HG03039 (cell line): ENCODE measurements at regions not wholly inside any gene's neighbourhood (a gene's known extent, or its start where the extent isn't known, plus 50 kb on each side); places are given as distances from the start of the nearest gene placed in this dataset.
A peak's percentile ranks its signal among the peaks of the same experiment; 100 is the strongest.

Experiments used
- ATAC-seq: cut with Tn5 transposase; IDR thresholded peaks from one replicate; pipeline ENCODE4 v1.9.1; 2021; ENCODE audit warnings: mild to moderate bottlenecking, moderate library complexity; ENCODE audit not compliant: unreplicated experiment

DNA sequence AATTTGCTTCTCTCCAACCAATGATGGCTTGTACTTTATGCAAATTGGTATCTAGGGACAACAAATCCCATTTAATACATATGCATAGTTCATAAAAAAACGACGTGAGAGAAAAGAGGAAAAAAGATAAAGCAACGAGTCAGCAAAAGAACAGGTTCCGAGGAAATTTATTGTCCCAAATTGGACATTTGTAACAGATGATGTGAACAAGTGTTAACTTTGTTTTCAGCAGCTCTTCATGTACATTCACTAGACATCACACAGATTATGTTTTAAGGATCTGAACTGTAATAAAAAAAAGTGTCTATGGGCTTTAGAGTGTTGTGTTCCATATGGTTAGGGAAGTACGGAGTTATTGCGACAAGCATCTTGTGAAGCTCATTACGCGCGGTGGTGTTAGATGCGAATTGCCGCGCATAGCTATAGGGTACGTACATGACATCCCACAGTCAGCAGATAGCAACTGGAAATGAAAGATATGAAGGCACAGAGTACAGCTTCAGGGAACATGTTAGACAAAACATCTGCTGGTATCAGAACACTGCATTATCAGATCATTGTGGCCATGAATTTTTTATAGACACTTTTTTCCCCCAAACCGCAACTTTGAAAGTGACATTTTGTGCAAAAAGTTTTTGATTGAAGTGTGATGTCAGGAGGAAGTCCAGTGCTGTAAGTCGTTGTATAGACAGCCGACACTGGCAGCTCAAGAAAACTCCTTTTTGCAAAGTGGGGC lies 1073.1 kb upstream of the FANCL start:
- no peak for ATAC-seq

DNA sequence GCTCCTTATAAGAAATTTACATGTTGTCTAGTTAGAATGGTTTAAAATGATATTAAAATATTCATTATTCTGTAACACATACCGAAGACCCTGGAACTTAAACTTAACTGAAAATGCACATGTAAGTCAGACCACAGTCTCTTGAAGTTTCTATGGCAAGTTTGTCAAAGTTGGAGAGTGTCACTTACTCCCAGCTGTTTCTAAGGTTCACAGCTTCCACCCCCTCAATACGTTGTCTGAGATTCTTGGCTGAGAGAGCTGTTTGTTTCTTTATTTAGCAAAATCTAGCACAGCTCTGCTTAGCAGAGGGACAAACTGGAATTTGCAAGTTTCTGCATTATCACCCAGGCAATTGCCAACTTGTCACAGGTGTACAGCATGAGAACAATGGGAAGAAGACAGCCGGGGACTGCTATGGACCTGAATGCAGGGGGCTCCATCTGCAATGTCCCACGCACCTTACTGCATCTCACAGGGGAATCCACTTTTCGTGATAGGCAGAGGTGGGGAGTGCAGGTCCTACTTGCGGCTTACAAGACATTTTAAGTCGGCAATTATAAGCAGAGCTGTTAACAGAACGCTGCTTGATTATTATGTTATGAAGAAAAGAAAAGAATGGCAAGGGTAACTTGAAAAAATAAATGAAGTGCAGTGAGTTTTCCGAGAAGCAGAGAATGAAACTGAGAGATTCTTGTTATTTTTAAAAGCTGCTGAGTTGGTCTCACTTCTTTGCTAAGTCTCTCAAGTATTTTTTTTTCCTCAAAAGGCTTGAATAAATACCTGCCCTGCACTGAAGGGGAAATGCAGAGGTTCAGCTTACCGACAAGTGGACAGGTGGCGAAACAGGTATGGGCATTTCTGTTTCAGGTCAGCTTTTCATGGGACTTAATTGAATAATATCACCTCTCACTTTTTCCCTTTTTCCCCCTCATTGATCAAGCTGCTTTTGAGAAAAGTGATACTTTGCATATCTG lies 1072.1 kb upstream of the FANCL start:
- no peak for ATAC-seq

DNA sequence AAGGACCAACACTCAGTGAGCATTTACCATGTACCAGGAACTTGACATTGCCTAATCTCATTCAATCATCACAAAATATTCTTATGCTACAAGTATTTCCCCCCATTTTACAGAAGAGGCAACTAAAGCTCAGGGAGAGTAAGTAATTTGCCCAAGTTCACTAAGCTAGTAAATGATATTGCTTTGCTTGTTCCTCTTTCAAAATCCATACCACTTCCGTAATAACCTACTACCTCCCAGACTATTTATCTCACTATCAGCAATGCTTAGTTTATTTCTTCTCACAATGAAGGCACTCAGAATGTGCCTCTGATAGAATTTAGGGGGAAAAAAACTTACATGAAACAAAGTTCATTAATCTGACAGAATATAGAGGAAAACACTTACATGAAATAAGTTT lies 1070.9 kb upstream of the FANCL start:
- no peak for ATAC-seq

DNA sequence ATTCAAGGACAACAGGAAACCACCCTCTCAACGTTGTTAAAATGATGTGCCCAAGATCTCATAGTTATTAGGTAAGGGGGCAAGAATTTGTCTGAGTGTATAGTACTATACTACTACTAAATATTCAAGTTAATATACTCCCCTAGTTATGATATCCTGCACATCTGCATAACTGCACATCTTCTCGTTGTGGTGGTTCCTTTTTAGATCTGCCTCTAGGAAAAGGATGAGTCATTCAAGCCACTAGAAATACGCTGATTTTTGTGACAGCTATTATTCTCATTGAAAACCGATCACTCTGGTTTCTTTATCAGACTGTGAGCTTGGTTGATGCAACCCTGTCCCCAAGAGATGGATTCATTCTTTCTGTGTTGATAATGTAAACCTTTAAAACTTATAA lies 1067.0 kb upstream of the FANCL start:
- no peak for ATAC-seq

DNA sequence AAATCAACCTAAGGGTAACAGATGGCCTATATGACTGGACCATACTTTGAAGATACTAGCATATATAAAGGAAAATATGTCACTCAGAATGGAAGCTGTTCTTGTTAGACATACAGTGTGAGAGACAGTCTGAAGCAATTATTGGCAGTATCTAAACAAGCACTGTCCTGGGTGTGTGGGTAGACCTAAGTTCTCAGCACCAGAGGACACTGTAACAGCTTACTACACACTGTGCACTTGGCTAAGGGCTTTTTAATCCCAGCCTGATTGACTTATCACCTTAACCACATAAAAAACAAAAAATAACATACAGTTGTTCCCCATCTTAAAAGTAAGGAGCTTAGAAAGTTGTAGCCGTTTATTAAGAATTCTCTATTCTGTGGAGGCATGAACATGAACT lies 1066.1 kb upstream of the FANCL start:
- no peak for ATAC-seq

DNA sequence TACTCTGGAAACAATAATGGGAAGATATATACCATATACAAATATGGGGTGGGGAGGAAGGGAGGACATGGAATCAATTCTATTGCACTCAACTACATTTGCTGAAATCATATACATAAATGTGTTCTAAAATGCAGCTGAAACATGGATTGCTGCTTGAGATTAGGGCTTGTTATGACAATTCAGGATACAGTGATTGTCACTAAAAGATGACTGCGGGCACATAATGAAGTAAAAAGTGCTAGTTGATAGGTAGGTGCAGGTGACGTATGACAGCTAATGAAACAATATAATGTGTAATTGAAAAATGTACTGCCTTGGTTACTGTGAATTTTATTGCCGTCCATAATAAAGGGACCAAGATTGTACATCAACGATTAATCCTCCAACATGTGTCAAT lies 1062.1 kb upstream of the FANCL start:
- ATAC-seq = no peak

DNA sequence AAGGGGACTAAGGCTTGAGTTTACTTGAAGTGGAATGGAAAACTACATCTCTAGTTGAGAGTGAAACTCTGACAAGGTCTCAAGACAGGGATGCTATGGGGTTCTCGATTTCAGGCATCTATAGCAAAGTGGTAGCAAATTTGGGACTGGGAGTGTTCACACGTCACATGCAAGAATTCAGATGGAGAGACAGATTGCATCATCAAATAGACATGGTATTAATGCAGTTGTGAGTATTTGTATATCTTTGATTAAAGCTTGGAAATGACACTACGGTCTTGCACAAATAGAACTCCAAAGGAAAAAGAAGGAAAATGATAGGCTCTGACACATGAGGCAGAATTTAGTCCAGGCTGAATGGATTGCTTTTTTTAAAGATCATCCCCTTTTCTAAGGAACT lies 1061.6 kb upstream of the FANCL start:
- no peak for ATAC-seq

DNA sequence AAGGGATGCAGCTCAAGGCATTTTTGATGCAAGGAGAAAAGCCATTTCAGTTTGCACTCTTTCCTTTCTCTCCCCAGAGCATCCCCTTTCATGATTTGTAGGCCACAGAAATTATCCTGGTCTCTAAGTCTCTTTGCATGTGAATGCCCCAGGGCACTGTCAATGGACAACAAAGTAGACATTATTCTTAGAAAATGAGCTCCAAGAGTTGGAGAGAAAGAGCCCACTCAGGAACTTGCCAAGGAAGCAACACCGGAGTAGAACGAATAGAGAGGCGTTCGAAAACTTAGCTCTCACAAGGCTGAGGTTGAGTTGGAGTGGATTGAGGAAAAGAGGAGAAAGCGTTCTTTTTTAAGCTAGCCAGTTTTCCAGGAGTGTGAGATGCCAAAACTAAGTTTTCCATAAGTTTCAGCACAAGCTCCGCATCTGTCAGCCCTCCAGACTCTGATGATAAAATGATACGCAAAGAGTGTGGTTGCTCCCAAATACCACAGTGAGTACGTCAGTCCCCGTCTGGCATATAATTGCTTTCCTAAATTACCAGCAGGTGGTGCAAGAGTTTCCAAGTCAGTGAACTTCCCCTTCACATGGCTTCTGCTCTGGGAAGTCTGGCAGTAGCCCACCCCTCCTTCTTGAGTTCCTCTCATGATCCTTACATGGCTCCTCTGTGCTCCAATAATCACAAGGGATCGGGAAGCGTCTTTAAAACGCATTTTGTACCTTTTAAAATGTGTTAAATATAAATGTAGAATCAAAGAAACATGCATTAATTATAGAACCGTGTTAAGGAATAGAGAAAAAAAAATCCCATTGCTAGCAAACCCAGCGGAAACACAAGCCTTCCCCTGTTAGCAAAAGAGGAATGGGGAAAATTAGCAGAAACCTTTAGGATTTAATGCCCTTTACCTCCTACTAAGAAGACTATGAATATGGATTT lies 1060.6 kb upstream of the FANCL start:
- ATAC-seq = peak; percentile 58

DNA sequence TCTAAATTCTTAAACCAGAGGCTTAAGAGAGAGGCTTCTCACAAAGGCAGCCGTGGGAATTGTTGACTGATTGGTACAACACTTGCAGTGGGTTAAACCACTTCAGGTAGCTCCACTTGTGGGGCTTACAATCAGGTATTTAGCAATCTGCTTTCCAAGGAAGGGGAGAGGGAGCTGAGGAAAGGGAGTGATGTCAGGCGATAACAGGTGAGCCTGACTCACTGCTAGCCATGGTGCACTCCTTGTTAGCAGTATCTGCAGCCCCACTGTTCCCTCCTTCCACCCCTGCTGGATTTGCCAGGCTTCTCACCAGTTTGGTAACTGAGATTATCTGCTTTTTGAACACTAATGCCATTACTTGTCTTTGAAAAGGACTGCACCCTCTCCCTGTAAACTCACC lies 1056.7 kb upstream of the FANCL start:
- no peak for ATAC-seq

DNA sequence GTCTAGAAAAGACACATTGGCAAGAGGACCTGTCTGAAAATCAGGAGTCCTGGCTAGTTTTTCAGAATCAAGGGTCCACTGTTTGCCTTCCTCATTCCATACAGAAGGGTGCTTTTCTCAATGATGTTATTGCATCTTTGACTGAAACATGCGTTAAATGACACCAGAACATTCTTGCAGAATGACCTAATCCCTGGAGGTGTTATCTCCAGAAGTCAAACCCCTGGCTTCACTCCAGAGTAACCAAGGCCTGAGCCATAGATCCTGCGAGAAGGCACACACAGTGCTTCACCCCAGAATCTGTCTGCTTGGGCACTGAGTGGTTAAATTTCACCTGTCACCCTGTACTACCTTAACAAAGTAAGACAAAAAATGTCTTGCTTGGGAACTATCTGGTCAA lies 1055.2 kb upstream of the FANCL start:
- no peak for ATAC-seq

DNA sequence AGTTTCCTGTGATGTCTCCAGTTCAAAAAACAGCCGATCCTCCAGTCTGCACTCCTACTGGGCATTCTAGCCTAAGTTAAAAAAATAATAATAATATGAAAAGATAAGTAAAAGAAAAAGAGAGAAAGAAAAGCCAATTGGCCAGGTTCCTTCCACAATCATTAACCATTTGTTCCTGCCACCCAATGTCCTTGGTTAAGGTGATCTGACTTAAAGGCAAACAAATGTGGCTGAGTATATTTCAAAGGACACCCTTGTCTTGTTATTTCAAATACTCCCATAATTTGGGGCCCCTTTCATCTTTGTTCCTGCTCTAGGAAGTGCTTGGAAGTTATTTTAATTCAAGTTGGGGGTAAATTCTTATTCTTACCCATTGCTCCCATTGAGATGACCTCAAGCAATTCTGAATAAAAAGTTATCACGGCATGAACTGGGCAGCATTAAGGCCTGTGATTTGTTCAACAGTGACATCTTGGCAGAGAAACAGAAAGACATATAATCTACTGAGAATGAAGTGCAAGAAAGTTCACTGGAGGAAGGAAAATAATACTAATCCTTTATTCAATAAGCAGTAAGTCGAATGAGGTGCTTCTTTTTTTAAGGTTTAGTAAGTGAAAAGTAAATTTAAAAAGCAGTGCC lies 1054.5 kb upstream of the FANCL start:
- ATAC-seq = no peak

DNA sequence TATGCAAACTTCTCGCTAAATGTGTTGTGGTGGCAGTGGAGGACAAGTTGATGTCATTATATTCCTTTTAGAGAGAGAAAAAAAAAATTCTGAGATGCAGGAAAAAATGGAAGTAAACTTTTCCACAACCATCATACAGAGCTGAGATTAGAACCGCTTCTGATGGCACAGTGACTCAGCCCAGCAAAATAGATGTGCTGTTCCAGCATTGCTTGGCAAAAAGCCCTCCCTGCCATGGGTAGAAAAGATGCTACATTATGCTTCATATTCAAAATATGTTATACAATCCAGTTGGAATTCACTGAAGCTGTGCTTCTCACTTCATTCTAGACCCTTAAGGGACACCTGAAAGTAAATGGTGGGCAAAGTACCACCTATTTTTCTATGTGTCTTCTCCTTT lies 1047.6 kb upstream of the FANCL start:
- no peak for ATAC-seq

DNA sequence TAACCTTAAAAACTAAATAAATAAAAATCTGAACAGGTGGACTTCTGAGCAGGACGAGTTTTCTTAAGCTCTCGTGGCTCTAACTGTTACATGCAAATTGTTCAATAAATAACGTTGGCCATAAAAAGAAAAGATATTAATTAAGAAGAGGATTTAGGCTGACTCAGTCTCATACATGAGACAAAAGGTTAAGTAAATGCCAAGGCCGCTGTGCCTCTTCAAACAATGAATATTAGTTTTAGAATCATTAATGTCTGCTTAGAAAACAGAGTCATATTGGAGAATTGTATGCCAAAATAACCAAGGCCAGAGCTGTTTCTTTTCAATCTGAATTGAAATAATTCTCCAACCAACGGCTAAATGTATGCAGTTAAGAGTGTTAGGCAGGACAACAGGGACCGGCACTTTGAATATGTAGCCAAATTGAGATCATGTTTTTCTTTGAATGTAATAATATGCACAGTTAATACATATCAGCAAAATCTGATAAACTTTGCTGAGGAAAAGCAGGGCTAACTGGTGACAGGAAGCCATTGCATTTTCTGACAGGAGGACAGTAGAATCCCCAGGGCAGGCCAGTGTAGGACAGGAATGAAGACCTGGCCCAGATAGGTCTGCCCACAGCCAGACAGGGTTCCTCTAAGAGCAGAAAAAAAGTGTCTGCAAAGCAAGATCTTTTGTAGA lies 1041.4 kb upstream of the FANCL start:
- no peak for ATAC-seq

DNA sequence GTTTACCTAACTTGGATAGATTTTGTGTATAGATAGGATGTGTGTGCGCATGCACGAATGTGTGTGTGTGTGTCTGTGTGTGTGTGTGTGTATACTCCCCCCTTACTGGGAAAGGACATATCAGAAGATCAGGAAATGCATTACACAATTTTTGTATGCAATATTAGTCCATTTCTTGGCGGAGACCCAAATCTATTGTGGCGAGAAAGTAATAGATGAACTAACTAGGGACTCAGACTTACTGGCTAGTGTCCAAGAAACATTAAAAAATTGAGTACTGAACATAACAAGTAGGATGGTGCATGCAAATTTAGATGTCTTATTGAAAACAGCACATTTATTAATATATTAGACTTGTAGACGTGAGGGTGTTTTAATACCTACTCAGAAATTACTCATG lies 1036.5 kb upstream of the FANCL start:
- ATAC-seq = no peak

DNA sequence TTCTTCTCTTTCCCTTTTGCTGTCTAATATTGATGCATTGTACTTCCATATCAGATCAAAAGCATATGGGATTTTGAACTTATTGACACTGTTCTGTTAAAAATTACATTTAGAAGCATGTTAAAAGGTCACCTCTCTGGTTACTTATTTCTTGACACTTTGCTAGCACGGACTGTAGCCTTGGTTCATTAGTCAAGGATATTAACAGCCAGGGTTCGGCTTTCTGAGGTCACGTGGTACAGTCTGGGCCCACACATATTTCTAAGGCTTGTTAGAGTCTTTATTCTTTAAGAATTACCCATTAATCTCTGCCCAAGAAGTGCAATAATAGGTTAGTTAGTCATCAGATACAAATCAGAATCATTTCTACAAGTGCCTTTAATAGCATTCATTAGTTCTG lies 1035.8 kb upstream of the FANCL start:
- no peak for ATAC-seq

DNA sequence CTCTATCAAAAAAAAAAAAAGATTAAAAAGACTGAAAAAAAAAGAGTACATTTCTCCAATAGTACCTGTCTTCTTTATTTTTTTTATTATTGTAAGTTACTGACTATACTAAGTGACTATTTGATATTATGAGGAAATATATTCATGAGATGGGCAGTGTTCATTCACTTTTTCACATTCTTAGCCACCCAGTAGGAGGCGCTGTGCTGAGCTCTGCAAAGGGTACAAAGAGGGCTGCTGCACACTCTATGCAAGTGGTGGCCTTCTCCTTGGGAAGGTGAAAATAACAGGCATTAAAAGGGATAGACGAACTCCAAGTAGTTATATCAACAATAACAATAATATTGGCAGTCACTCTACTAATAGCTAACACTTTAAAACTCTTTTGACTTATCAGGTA lies 1034.9 kb upstream of the FANCL start:
- no peak for ATAC-seq

DNA sequence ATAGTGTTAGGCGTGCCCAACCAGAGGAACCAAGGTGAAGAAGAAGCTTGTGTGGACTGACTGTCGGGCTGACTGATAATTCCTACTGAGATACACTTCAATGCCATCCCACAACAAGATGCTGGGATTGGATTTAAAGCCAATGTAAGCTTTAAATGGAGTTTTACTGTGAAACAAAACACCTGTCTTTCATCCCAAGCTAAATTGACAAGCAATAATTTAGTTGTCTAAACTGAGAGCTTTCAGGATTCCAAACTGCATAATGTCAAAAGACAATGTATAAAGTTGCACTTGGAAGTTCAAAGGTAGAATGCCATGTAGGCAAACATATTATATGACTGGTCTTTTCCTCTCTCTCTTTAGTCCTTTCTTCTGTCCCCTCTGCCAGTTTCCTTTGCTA lies 1025.3 kb upstream of the FANCL start:
- ATAC-seq = no peak

DNA sequence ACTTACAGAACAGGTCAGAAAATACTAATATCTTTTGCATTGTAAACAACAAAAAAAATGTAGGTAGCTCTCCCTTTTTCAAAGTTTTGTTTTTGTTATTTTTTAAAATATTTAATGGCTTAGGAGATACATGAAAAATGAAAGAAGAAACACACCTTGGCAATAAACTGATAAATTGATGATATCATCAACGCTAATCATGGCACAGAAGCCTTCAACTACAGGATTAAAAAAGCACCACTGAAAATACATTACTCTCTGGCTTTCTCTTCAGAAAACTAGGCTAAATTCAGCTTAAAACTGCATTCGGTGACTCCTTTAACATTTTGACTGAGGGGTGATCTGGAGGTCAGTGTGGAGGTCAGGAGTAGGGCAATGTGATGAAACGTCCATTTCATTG lies 1018.8 kb upstream of the FANCL start:
- ATAC-seq = no peak

DNA sequence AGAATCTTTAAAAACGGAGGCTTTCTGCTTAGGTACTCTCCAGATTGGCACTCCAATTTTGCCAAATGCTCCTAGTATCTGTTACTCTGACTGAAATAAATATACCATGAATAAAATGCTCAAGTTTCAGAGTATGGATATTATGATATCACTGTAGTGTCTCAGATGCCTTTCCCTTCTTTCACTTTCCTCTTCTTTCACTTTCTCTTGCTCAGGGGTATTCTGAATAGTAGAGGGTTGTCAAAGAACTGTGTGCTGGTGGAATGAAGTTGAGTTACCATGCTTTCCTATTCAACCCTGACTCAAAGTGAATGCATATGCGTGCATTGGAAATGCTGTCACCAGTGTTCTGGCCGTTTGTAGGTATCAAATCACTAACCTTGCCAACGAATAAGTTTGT lies 1015.2 kb upstream of the FANCL start:
- ATAC-seq = no peak

DNA sequence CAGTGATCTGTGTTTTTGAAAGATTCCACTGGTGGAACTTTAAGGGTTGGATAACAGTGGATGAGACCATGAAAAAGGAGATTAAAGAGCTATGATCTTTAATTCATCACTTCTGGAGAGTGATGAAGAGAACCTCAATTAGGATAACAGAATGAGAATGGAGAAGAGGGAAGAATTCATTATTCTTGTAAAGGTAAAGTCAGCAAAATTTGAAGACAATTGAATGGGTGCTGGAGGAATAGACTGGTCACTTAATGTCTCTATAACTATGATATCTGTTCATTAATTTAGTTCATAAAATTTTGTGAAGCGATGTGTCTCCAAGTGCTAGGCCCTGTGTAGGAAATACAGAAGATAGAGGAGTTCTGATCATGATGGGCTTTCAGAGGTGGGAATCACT lies 1013.2 kb upstream of the FANCL start:
- no peak for ATAC-seq
